Effector CD8-positive, alpha-beta T cell (primary cell): ENCODE measurements at regions not wholly inside any gene's neighbourhood (a gene's known extent, or its start where the extent isn't known, plus 50 kb on each side); places are given as distances from the start of the nearest gene placed in this dataset.

Experiments
- DNase-seq: peaks from one replicate; lab custom pipeline; 2025; lab: John Stamatoyannopoulos, UW

- no peak for DNase-seq
These were observed 978.3 kb upstream of the B3GALT2 start for GRCh38 chr1:194164755-194165154.

GRCh38 chr1:194161591-194161990, 975.2 kb upstream of the B3GALT2 start:
- no peak for DNase-seq

- no peak for DNase-seq
These were observed 973.5 kb upstream of the B3GALT2 start for GRCh38 chr1:194159941-194160340.

GRCh38 chr1:194155962-194156361, 969.5 kb upstream of the B3GALT2 start:
- no peak for DNase-seq

GRCh38 chr1:194151056-194151455, 964.6 kb upstream of the B3GALT2 start:
- no peak for DNase-seq

GRCh38 chr1:194150242-194150641, 963.8 kb upstream of the B3GALT2 start:
- DNase-seq = no peak

GRCh38 chr1:194133152-194133551, 946.7 kb upstream of the B3GALT2 start:
- DNase-seq = no peak

GRCh38 chr1:194118086-194118485, 931.7 kb upstream of the B3GALT2 start:
- DNase-seq = no peak

GRCh38 chr1:194117582-194117981, 931.2 kb upstream of the B3GALT2 start:
- DNase-seq = no peak

- DNase-seq = no peak
These were observed 927.9 kb upstream of the B3GALT2 start for GRCh38 chr1:194114288-194114687.

- no peak for DNase-seq
These were observed 919.0 kb upstream of the B3GALT2 start for GRCh38 chr1:194105381-194105780.

- no peak for DNase-seq
These were observed 917.9 kb upstream of the B3GALT2 start for GRCh38 chr1:194104247-194104844.

GRCh38 chr1:194103516-194104246, 917.3 kb upstream of the B3GALT2 start:
- DNase-seq = no peak

GRCh38 chr1:194103101-194103500, 916.7 kb upstream of the B3GALT2 start:
- no peak for DNase-seq

- no peak for DNase-seq
These were observed 916.2 kb upstream of the B3GALT2 start for GRCh38 chr1:194102607-194103006.

GRCh38 chr1:194084755-194085154, 898.3 kb upstream of the B3GALT2 start:
- no peak for DNase-seq

- DNase-seq = no peak
These were observed 895.0 kb upstream of the B3GALT2 start for GRCh38 chr1:194081444-194081843.

GRCh38 chr1:194080826-194081225, 894.4 kb upstream of the B3GALT2 start:
- DNase-seq = no peak

- no peak for DNase-seq
These were observed 892.4 kb upstream of the B3GALT2 start for GRCh38 chr1:194078765-194079164.

GRCh38 chr1:194076646-194077045, 890.2 kb upstream of the B3GALT2 start:
- no peak for DNase-seq

- DNase-seq = no peak
These were observed 887.4 kb upstream of the B3GALT2 start for GRCh38 chr1:194073833-194074232.

- DNase-seq = no peak
These were observed 884.8 kb upstream of the B3GALT2 start for GRCh38 chr1:194071205-194071604.

GRCh38 chr1:194069831-194070218, 883.4 kb upstream of the B3GALT2 start:
- DNase-seq = no peak
